KOPT-K1 (cell line): ENCODE measurements at regions not wholly inside any gene's neighbourhood (a gene's known extent, or its start where the extent isn't known, plus 50 kb on each side); places are given as distances from the start of the nearest gene placed in this dataset.

Source experiments
- H3K27ac ChIP-seq: fragments of 200-600 bp; sonication (generic); 2 replicates; pipeline ENCODE4 v1.5.1; 2016; ENCODE audit warnings: antibody characterized with exemption, mild to moderate bottlenecking, low read depth, low read length; ENCODE audit not compliant: poor library complexity, severe bottlenecking
- H3K36me3 ChIP-seq: fragments of 200-600 bp; sonication (generic); 2 replicates; pipeline ENCODE4 v1.5.1; 2017; ENCODE audit warnings: antibody characterized with exemption, mild to moderate bottlenecking, low read length, moderate library complexity; ENCODE audit not compliant: insufficient read depth
- H3K9me3 ChIP-seq: fragments of 200-600 bp; sonication (generic); 2 replicates; pipeline ENCODE4 v1.5.1; 2017; ENCODE audit warnings: antibody characterized with exemption, low read length, mild to moderate bottlenecking; ENCODE audit not compliant: insufficient read depth, poor library complexity, severe bottlenecking

DNA sequence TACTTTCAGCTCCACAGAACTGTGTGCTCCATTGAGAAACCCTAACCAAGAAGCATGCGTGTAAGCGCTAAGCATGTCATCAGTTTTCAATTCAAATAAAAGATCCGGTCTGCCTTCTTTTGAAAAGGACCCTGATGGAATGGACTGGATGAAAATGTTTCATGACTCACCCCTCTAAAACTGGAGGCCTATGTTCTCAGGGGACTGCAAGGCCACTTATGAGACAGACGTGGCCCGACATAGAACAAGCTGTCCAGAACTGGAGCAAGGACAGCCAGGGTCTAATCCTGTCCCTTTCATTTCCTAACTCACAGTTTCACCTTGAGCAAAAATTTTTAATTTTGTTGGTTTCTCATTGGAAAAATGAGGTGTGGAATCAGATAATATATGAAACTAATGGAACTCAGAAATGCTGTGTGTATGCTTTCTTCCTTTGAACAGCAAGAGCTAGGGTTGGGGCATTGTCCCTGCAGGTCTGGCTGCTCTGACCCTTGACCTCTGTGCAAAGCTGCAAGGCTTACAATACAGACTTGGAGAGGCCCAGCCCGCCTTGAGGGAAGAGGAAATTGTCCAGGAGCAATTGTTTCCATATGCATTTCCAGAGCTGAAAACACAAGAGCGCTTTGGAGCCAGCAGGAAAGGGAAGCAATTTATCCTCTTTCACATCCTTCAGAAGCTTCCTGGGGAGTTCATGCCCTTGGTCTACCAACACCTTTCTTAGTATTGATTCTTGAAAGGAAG lies 553.4 kb upstream of the KLF12 start:
- Histone ChIP-seq H3K9me3 (peaks cover 10% of the 10 kb centered on the region), H3K27ac (no peak overlapping the region), H3K36me3 (no peaks in the 10 kb centered on the region)

DNA sequence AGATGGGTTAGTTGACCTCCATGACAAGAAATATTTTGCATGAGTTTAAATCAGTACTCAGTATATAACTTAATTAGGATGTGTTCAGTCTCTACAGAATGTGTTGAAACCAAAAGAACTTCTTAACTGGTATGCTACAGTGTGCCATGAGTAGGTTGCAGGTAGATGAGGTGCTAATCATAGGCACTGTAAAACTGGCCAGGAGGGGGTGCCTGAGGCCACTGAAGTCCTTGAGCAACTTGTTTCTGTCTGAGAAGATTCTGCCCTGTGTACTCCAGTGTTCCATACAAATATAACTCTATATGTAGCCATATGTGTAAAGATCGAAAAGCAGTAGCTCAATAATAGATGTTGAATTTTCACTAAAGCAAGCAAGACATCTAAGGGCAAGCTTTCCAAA lies 549.2 kb upstream of the KLF12 start:
- Histone ChIP-seq H3K9me3 (peaks cover 10% of the 10 kb centered on the region), H3K36me3 (no peaks in the 10 kb centered on the region)

DNA sequence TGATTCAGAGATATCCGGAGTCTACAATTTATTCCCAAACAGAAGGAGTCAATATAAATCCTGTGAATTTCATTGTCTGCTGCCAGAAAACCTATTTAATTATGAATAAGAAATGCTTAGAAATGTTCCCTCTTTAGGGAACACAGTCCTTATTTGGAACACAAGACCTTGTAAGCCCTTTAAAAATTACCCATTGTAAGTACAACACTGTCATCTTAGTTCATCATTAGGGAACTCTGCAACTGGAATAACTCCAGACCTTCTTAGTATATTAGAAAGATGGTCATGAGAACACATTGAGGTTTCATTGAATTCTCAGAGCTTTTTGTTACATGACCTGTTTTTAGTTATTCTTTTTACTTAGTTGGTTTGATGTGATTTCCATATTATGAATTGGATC lies 548.5 kb upstream of the KLF12 start:
- Histone ChIP-seq H3K27ac (no peak overlapping the region), H3K9me3 (peaks cover 10% of the 10 kb centered on the region), H3K36me3 (no peaks in the 10 kb centered on the region)

More for the DNA sequence above, 549.2 kb upstream of the KLF12 start:
- H3K27ac ChIP-seq: no peak overlapping the region

DNA sequence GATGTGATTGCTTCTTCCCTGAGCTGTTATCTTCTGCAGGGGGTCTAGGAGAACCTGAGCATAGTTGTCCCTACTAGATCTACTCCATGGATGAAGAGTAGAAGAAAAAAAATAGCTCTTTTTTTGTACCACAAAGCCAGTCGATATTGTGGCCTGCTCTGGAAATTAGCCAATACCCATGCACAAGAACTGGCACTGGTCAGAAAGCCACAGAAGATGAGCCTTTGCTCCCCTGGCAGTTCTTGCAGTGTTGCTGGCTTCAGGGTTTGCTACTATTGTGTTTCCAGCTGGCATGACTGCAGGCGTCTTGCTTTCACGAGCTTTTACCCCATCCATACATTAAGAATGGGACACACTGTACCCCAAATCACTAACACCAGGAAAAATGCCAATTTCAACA lies 547.7 kb upstream of the KLF12 start:
- Histone ChIP-seq H3K27ac (no peak overlapping the region), H3K9me3 (peaks cover 10% of the 10 kb centered on the region), H3K36me3 (no peaks in the 10 kb centered on the region)

DNA sequence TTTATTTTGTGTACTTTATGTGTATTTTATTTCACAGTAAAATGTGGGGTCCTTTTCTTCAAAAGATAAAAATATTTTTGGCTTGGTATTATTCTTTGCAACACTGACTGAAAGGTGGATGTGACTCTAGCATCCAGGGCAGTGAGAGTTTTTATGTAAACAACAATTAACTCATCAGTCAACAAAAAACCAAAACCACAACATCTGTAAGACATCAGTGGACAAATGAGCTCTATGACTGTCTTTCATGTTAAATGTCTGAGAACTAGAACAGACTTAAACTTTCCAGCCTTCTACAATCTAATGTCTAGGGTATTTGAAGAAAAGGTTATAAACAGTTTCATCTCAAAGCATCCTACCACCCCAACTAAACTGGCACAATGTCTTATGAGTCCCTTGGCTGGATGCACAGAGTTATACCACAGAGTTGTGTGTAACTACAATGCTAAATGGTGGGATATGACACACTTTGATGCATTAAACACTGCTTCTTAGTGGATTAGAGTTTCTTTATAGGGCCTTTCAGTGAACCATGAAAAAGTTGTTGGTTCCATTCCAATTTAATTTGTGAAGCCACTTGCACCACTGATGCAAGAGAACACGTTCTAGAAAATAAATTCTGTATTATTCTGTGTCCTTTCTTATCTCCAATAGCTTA lies 544.2 kb upstream of the KLF12 start:
- Histone ChIP-seq H3K27ac (no peak overlapping the region), H3K36me3 (no peaks in the 10 kb centered on the region), H3K9me3 (no peaks in the 10 kb centered on the region)

DNA sequence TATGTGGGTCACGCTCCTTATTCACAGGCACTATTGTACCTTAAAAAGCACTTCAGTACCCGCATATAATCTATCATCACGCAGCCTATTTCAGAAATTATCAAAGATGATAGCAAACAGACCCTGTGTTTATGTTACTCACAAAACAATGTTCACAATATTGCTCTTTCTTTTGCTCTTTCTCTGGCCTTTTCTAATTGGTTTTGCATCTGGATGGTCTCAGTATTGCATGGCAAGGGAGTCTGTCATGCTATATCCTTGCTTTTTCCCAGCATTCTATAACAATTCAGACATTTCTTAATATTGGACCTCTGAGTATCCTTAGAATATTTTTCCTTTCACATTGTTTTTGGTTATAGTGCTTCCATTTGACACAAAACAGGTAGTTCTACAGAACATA lies 541.8 kb upstream of the KLF12 start:
- no peak overlapping the region for H3K27ac ChIP-seq
- no peaks in the 10 kb centered on the region for H3K36me3 ChIP-seq
- no peaks in the 10 kb centered on the region for H3K9me3 ChIP-seq

DNA sequence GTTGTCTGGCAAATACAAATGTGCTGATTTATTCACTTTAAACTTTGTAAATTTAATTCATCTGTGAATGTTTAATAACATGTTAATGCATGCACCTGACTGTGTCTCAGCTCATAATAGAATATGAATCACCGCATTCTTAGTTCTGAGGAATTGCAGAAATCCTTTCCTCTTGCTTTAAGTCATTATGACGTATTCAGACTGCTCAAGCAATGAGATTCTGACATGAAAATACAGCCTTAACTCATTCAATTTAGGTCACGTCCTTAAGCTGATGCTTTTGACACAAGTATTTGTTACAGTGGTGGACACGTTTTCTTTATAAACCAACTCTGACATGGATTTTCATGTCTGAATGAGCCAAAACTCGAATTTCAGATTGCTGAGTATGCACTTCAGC lies 541.0 kb upstream of the KLF12 start:
- Histone ChIP-seq H3K27ac (no peak overlapping the region), H3K9me3 (no peaks in the 10 kb centered on the region), H3K36me3 (no peaks in the 10 kb centered on the region)

DNA sequence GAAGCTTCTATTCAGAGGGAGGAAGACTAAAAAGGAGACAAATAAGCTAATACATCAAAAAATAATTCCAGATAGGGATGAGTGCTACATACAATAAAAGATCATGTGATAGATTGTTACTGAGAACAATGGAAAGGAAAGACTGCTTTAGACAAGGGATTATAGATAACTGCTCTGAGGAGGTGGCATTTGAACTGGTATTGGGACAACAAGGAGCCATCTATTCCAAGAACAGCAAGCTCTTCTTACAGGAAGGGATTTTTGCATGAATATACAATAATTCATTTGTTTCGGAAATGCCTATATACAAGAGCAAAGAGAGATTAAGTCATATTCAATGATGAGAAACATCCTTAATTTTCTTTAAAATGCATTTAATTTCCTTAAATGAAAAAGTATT lies 540.5 kb upstream of the KLF12 start:
- Histone ChIP-seq H3K9me3 (no peaks in the 10 kb centered on the region), H3K27ac (no peak overlapping the region), H3K36me3 (no peaks in the 10 kb centered on the region)

DNA sequence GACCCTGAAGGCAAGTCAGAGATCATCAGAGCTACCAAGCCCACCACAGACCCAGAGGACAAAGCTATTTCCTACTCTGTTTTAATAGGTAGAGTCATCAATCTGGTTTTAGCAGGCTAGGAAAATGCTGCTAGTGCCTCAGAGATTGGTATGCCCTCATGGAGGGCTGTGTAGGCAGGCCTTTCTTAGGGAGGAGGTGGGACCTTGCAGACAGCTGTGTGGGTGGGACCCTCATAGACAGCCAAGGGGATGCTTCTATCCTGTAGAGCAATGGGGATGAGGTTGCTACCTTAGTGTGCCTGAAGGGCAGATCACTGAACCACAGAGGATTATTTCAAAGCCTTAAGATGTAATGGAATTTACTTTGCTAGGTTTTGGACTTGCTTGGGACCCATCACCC lies 534.9 kb upstream of the KLF12 start:
- Histone ChIP-seq H3K36me3 (no peaks in the 10 kb centered on the region), H3K27ac (no peak overlapping the region), H3K9me3 (no peaks in the 10 kb centered on the region)

DNA sequence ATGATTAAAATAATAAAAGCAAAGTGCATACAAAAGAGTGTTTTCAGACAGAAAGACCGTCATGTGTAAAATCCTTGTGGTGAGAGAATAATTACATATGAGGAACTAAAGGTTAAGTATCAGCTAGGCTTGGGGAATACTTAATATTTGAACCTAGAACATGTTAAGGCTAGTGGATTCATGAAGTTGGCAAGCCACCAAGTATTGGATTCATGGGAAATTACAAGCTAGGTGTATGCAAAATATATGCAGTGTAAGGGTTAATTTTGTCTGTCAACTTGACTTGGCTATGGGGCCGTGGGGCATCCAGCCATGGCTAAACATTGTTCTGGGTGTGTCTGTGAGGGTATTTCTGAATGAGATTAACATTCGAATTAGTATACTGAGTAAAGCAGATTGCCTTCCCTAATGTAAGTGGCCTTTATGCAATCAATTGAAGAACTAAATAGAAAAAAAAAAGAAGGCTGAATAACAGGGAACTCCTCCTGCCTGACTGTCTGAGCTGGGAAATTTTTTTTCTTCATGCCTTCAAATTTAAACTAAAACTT lies 533.5 kb upstream of the KLF12 start:
- Histone ChIP-seq H3K27ac (no peak overlapping the region), H3K9me3 (no peaks in the 10 kb centered on the region), H3K36me3 (no peaks in the 10 kb centered on the region)

DNA sequence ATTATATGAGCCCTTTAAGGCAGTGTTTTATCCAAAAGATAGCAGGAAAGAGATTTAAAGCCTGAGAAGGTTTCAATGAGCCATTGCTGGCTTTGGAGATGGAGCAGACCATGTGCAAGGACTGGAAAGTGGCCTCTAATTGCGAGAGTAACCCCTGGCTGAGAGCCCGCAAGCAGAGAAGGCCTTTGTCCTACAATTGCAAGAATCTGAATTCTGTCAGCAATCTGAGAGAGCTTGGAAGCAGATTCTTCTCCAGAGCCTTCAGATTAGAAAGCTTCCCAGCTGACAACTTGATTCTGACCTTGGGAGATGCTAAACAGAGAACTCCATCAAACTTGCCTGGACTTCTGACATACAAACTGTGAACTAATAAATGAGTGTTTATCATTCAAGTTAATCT lies 528.7 kb upstream of the KLF12 start:
- H3K36me3 ChIP-seq: no peaks in the 10 kb centered on the region
- no peaks in the 10 kb centered on the region for H3K9me3 ChIP-seq
- no peak overlapping the region for H3K27ac ChIP-seq

DNA sequence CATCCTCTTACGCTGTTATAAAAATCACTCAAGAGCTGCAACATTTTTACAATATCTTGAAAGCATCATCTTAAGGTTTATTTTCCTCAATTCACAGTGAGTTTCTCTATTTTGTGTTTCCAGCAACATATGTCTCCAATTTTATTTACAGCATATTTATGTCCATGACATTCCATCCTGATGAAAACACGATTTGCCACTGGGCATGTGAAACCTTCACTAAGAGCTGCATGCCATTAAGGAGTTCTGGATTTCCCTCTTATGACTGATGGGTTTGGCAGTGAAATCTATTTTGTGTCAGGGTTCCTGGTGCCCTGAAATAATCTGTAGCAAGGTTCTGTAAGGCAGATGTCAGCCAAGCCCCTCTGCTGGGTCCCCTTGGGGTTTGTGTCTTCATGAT lies 527.6 kb upstream of the KLF12 start:
- no peak overlapping the region for H3K27ac ChIP-seq
- no peaks in the 10 kb centered on the region for H3K9me3 ChIP-seq
- H3K36me3 ChIP-seq: no peaks in the 10 kb centered on the region

DNA sequence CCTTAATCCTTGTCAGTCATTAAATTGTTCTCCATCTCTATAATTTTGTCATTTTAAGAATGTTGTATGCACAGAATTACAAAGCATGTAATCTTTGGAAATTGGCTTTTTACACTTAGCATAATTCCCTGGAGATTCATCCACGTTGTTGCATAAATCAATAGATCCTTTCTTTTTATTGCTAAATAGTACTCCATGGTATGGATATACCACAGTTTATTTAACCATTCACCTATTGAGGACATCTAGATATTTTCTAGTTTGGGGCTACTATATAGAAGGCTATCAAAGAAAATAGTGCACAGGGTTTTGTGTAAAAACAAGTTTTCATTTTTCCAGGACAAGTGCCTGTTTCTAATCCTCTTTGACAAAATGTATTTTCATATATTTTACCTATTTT lies 523.6 kb upstream of the KLF12 start:
- no peaks in the 10 kb centered on the region for H3K9me3 ChIP-seq
- no peak overlapping the region for H3K27ac ChIP-seq
- H3K36me3 ChIP-seq: no peaks in the 10 kb centered on the region

DNA sequence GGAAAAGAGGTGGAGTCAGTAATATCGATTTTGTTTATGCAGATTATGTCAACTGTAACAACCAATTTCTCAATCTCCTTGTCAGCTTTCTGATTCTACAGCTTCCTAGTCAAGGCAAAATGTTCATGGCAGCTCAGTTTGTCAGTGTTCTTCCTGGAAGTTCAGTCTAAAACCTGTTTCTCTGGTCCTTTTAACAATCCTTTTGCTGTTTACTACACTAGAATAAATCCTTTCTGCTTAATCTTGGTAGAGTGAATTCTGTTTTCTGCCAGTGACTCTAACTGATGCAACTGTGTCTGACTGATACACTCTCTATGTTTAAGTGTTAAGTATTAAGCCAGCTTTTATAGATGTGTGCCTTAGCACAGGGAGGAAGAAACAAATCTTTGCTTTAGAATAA lies 516.9 kb upstream of the KLF12 start:
- Histone ChIP-seq H3K27ac (no peak overlapping the region), H3K36me3 (no peaks in the 10 kb centered on the region), H3K9me3 (no peaks in the 10 kb centered on the region)

DNA sequence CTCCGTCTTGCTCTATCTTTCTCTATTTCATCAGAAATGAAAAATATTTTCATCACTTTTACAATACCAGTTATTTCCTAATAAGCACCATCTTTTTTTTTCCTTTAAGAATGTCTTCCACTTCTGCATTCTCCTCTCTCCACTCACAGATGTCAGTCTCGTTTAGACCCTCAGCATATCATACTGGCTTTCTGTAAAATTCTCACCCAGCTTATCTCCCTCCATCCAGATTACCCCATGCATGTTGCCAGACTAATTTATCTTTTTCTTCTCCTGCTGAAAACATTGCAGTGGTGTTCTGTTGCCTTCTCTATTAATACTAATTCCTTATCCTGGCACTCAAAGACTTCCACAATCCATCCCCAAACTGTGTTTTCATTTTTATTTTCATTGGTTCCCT lies 513.8 kb upstream of the KLF12 start:
- Histone ChIP-seq H3K9me3 (no peaks in the 10 kb centered on the region), H3K27ac (no peak overlapping the region), H3K36me3 (no peaks in the 10 kb centered on the region)

DNA sequence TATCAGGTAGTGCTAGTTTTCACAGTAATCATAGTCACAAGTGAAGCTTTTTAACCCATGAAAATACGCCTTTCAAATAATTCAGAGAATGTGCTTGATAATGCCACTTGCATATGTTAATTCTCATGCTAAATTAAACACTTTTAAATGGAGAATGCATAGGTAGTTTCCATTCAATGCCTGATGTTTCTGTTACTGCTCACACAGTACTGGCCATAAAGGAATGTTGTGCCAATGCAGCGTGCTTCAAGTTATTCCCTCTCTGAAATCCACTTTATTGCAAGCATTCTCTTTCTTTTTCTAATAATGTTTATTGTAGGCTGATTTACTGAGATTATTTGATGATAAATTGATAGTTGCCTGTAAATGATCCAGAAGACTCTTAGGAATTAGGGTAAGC lies 513.0 kb upstream of the KLF12 start:
- Histone ChIP-seq H3K27ac (no peak overlapping the region), H3K9me3 (no peaks in the 10 kb centered on the region)

More for the DNA sequence above, 513.0 kb upstream of the KLF12 start:
- no peaks in the 10 kb centered on the region for H3K36me3 ChIP-seq
